GM21825 (cell line): ENCODE measurements at regions not wholly inside any gene's neighbourhood (a gene's known extent, or its start where the extent isn't known, plus 50 kb on each side); places are given as distances from the start of the nearest gene placed in this dataset.
"Not testable (repeated sequence)": the region's sequence is repeated elsewhere in the genome, so short reads cannot be mapped to it uniquely, and the experiment has no call there.

Source experiments
- ATAC-seq: cut with Tn5 transposase; IDR thresholded peaks from one replicate; pipeline ENCODE4 v1.9.1; 2021; ENCODE audit warnings: mild to moderate bottlenecking, moderate library complexity; ENCODE audit not compliant: unreplicated experiment

DNA sequence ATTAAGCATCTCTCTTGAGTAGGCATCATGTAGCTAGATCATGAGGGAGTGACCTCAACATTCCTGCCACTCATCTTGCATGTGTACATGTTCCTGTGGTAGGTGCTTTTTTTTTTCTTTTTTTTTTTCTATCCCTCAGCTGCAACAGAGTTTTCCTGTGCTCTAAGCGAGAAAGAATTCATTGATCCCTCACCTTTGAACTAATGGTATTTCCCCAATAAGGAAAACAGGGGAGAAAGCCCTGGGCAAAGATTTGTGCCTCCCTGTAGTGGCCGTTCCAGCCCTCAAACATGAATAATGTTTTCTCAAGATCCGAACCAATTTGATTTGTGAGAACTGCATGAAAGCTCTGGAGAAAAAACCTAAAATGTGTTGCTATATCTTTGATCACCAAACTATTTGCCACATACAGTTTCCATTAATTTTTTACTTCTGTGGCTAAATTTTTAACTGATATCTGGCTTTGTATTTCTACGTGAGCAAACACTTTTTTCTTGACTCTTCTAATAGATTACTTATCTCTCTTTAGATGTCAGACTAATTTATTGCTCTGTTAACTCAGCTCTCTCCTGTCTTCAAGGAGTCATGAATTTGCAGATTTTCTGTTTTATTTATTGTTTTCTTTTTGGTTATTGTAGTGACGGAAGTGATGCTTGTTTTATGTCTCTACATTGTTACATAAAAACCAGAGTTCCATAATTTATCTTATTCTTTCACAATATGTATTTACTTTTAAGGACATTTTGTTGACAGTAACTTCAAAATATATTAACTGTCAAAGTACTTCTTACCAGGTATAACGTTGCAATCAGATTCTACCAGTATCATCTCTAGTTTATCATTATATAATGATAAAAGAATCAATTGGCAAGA lies 1396.5 kb downstream of the OTOL1 start:
- ATAC-seq: no peak

DNA sequence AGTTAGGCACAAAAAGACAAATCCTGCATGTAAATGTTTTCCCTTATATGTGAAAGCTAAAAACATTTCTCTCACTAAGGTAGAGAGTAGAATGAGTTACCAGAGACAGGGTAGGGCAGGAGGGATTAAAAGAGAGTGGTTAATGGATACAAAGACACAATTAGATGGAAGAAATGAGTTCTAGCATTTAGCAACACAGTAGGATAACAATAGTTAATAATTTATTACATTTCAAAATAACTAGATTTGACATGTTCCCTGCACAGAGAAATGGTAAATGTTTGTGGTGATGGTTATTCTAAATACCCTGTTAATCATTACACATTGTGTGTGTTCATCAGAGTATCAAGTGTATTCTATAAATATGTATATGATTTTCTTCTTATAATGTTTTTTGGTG lies 1400.7 kb downstream of the OTOL1 start:
- no peak for ATAC-seq

DNA sequence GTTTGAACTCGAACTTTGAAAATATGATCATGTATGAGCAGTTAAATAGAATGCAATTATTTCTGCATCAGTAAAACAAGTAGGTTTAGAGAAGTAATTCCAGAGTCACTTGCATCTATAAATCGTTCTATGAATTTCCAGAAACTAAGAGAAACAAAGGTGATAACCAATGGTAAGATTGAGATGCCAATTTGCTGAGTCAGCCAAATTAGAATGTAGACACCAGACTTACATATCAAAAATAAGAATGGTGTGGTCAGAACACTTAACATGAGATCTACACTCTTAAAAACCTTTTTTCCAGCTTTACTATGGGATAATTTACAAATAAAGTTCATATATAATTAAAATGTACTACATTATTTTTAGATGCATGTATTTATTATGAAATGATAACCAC lies 1435.9 kb downstream of the OTOL1 start:
- no peak for ATAC-seq

GRCh38 chr3:162933656-162934055 lies 1437.0 kb downstream of the OTOL1 start:
- no peak for ATAC-seq

- ATAC-seq: no peak
These were observed 1440.1 kb downstream of the OTOL1 start for GRCh38 chr3:162936706-162937105.

GRCh38 chr3:162938083-162938482 lies 1441.5 kb downstream of the OTOL1 start:
- ATAC-seq: no peak

GRCh38 chr3:162945626-162946025 lies 1449.0 kb downstream of the OTOL1 start:
- ATAC-seq: no peak

DNA sequence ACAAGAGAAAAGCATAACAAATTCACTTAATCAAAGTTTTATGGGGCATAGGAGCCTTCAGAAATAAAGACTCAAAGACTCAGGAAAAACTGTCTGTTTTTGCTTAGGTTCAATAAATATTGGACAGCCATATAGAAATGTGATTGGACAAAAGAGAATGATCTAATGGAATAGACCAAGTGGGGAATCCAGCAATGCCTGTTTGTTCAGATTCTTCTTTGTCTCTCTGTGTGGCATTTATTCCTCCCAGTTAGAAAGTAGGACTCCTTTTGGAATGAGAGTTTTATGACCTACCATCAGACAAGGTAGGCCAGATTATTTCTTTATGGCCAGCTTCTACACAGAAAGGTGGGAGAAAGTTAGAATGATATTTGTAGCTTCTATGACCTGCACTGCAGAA lies 1460.1 kb downstream of the OTOL1 start:
- ATAC-seq: no peak

- no peak for ATAC-seq
These were observed 1463.7 kb downstream of the OTOL1 start for GRCh38 chr3:162960269-162960668.

GRCh38 chr3:162970292-162970691 lies 1473.7 kb downstream of the OTOL1 start:
- no peak for ATAC-seq

DNA sequence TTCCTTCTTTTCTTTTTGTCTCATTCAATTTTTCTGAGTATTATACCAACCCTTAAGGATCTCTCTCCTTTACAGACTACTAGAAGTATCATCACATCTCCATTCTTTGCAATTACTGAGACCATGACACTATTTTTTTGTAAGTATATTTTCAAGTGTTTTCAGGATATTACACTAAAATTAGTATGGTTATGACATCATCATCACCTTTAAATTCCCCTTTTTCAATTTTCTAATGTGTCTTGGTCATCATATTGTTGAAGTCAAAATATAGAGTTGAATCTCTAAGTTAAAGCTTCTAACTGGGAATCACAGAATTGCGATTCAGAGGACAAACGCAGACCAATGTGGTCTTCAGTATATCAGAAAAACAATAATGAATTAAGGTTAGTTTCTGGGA lies 1475.1 kb downstream of the OTOL1 start:
- ATAC-seq: no peak

GRCh38 chr3:162973428-162973917 lies 1476.9 kb downstream of the OTOL1 start:
- ATAC-seq: no peak

GRCh38 chr3:162978136-162978535 lies 1481.5 kb downstream of the OTOL1 start:
- no peak for ATAC-seq

DNA sequence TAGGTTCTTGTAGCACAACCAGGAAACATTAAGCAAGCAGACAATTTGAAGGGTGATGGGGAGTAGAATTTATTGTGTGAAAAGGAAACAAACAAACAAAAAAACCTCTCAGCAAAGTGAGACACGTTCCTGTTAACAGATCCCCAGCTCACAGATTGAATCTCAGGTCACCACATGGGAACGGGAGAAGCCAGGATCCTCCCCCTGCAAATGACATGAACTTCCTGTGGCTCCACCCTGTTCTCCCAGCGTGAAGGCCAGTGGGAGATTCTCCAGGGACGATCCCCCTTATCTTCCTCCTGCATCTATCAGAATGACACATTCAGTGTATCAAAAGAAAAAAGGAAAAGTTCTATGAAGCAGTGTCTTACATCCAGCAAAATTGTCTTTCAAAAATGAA lies 1488.1 kb downstream of the OTOL1 start:
- no peak for ATAC-seq

DNA sequence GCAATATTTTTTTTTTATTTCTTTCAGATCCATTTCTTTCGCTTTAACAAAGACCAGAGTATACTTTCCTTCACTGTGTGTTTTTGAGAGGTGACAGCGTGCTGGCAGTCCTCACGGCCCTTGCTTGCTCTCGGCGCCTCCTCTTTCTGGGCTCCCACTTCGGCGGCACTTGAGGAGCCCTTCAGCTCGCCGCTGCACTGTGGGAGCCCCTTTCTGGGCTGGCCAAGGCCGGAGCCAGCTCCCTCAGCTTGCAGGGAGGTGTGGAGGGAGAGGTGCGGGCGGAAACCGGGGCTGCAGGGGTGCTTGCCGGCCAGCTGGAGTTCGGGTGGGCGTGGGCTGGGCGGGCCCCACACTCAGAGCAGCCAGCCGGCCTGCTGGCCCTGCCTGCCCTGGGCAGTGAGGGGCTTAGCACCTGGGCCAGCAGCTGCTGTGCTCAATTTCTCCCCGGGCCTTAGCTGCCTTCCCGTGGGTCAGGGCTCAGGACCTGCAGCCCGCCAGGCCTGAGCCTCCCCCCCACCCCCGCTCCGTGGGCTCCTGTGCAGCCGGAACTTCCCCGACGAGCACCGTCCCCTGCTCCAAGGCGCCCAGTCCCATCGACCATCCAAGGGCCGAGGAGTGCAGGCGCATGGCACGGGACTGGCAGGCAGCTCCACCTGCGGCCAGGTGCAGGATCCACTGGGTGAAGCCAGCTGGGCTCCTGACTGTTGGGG lies 1490.6 kb downstream of the OTOL1 start:
- not testable (repeated sequence) for ATAC-seq

GRCh38 chr3:162992741-162993140 lies 1496.1 kb downstream of the OTOL1 start:
- no peak for ATAC-seq

DNA sequence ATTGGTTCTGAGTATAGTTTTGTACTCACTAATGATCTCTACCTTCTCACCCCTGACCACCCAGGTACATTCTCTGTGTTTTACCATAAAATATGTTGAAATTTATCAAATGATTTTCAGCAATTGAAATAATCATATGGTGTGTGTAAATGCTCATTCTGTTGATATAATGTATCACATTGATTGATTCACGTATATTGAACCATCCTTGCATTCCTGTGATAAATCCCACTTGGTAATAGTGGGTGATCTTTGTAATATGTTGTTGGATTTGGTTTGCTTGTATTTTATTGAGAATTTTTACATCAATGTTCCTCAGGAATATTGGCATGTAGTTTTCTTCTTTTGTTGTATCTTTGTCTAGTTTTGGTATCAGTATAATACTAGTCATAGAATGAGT lies 1497.6 kb downstream of the OTOL1 start:
- no peak for ATAC-seq

- no peak for ATAC-seq
These were observed 1499.8 kb downstream of the OTOL1 start for GRCh38 chr3:162996368-162996767.

DNA sequence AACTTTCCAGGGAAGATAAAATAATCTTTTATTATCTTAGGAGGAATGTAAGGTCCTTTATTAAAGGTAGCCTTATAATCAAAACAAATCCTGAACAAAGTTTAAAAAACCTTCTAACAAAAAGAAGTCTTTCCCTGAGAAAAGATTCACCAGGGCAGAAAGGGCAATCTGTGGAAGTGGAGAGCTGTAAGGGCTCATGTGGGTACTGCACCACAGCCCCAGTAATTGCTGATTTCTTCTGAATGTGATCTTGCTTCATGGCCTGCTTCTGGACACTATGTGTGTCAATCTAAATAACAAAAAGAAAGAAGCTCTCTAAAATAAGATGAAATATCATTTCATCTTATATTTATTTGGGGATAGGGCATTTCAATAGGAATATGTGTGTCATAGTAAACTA lies 1501.6 kb downstream of the OTOL1 start:
- ATAC-seq: no peak

DNA sequence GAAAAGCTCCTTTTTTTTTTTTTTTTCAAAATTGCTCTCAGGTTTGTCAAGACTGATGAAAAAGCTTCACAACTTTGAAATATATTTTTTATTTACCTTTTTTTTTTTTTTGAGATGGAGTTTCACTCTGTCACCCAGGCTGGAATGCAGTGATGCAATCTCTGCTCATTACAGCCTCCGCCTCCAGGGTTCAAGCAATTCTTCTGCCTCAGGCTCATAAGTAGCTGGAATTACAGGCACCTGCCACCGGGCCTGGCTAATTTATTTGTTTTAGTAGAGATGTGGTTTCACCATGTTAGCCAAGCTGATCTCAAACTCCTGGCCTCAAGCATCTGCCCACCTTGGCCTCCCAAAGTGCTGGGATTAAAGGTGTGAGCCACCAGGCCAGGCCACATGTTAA lies 1515.0 kb downstream of the OTOL1 start:
- no peak for ATAC-seq

DNA sequence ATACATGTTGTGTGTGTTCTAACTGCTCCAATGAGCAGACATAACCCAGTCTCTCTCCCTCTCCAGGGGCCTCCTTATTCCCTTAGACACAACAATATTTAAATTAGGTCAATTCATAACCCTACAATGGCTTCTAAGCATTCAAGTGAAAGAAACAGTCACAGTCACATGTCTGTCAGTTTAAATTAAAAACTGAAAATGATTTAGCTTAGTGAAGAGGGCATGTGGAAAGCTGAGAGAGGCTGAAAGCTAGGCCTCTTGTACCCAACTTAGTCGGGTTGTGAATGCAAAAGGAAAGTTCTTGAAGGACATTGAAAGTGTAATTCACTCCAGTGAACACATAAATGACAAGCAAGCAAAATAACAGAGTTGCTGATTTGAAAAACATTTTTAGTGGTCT lies 1519.6 kb downstream of the OTOL1 start:
- ATAC-seq: no peak

DNA sequence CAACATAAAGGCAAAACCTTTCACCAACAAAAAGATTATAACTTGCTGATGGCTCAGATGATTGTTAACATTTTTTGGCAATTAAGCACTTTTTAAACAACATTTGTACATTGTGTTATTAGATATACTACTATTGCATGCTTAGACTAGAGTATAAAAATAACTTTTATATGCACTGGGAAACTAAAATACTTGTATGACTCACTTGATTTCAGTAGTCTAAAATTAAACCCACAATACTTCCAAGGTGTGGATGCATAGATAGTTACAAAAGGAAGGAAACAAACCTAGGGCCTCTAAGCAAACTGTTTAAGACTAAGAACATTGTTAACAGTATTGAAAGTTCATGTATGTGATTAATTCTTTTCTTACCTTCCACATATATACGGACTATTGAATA lies 1521.5 kb downstream of the OTOL1 start:
- ATAC-seq: no peak
